HepG2 (cell line): ENCODE measurements at regions not wholly inside any gene's neighbourhood (a gene's known extent, or its start where the extent isn't known, plus 50 kb on each side); places are given as distances from the start of the nearest gene placed in this dataset.
"Not testable (repeated sequence)": the region's sequence is repeated elsewhere in the genome, so short reads cannot be mapped to it uniquely, and the experiment has no call there.

ENCODE experiments used
- ATAC-seq: fragments of 200-7000 bp; cut with Tn5 transposase; 3 replicates; pipeline ENCODE4 v1.9.1; 2020; ENCODE audit warnings: mild to moderate bottlenecking, moderate library complexity
- BruUV-seq: library from RNA; stranded (reverse); fragments of 400-500 nt; replicated peaks from 2 replicates; lab custom pipeline; 2021; lab: Mats Ljungman, UMichigan
- CTCF ChIA-PET: fragments of 300-600 bp; formaldehyde crosslinking; extraction: SDS; loops from one replicate; lab custom pipeline; 2021; ENCODE audit warnings: low total read pairs, inconsistent platforms, low intra/inter-chr PET ratio; lab: Yijun Ruan, JAX
- POLR2A ChIA-PET: fragments of 350-600 bp; sonication (Branson Sonifier 250); formaldehyde crosslinking; loops from one replicate; lab custom pipeline; 2020; ENCODE audit warnings: antibody characterized with exemption, inconsistent platforms; lab: Yijun Ruan, JAX
- DNase-seq: peaks from one replicate; pipeline ENCODE4 v3.0.0-alpha.2; 2015; ENCODE audit warnings: low spot score
- FAIRE-seq: peaks from 3 replicates; lab custom pipeline; 2011; peaks lifted over from hg19 to GRCh38; lab: Jason Lieb, UNC
- H2AFZ ChIP-seq: one replicate; pipeline ENCODE4 v1.6.1; 2011; ENCODE audit warnings: low read length, inconsistent platforms
- H3K27ac ChIP-seq: fragments of 300-600 bp; 3 replicates; pipeline ENCODE4 v1.8.0; 2011; ENCODE audit warnings: mixed run types, mild to moderate bottlenecking, mixed read lengths, low read length, inconsistent platforms; ENCODE audit not compliant: insufficient read depth; ENCODE audit errors: extremely low read length
- H3K27me3 ChIP-seq, 2 experiments: fragments of 200-600 bp in 1 of 2; 2 replicates in 1 of 2; 3 replicates in 1 of 2; pipeline versions ENCODE4 v1.6.0 to v1.8.0; 2011; ENCODE audit warnings: low read length in 2 of 2, mild to moderate bottlenecking in 2 of 2, moderate library complexity in 2 of 2, inconsistent platforms in 1 of 2; ENCODE audit not compliant: insufficient read depth in 2 of 2, control insufficient read depth in 1 of 2
- H3K36me3 ChIP-seq, 2 experiments: fragments of 200-600 bp in 1 of 2; replicated peaks in 1 of 2; 2 replicates in 1 of 2; 3 replicates in 1 of 2; pipeline versions ENCODE4 v1.5.1 to v1.8.0; 2011; ENCODE audit warnings: low read length in 2 of 2, inconsistent platforms in 1 of 2; ENCODE audit not compliant: insufficient read depth in 2 of 2, control insufficient read depth in 1 of 2
- H3K4me1 ChIP-seq: 2 replicates; pipeline ENCODE4 v1.5.1; 2012; ENCODE audit warnings: low read length, inconsistent platforms; ENCODE audit not compliant: insufficient read depth
- H3K4me2 ChIP-seq: 2 replicates; pipeline ENCODE4 v1.6.0; 2011; ENCODE audit warnings: low read depth, low read length, inconsistent platforms
- H3K4me3 ChIP-seq, 3 experiments: fragments of 200-600 bp in 1 of 3; sonication (generic), shearing (Covaris generic) in 1 of 3; replicated peaks in 1 of 3; 2 replicates each; pipeline ENCODE4 v1.5.1; 2011 to 2016; ENCODE audit warnings: low read length in 3 of 3, inconsistent platforms in 2 of 3, low read depth in 2 of 3, mild to moderate bottlenecking in 2 of 3, control low read depth in 1 of 3, mixed read lengths in 1 of 3; ENCODE audit not compliant: insufficient read depth in 1 of 3
- H3K79me2 ChIP-seq: one replicate; pipeline ENCODE4 v1.6.1; 2011; ENCODE audit warnings: low read length, inconsistent platforms; ENCODE audit not compliant: insufficient read depth
- H3K9ac ChIP-seq: 2 replicates; pipeline ENCODE4 v1.6.0; 2011; ENCODE audit warnings: mild to moderate bottlenecking, low read depth, low read length, inconsistent platforms; ENCODE audit not compliant: insufficient read depth
- H3K9me3 ChIP-seq: 2 replicates; pipeline ENCODE4 v1.5.1; 2012; ENCODE audit warnings: mild to moderate bottlenecking, low read length
- H4K20me1 ChIP-seq: 2 replicates; pipeline ENCODE4 v1.6.0; 2011; ENCODE audit warnings: inconsistent platforms, mild to moderate bottlenecking, low read length, moderate library complexity; ENCODE audit not compliant: insufficient read depth
- CBFB ChIP-seq: sonication (generic); formaldehyde crosslinking; IDR thresholded peaks from 2 replicates; pipeline ENCODE4 v1.4.0; 2020; ENCODE audit warnings: missing genetic modification reagents
- CEBPB ChIP-seq: IDR thresholded peaks from 2 replicates; pipeline ENCODE4 v1.6.1; 2011; ENCODE audit warnings: low read depth, low read length, improper control_type of control experiment, borderline replicate concordance
- TEAD3 ChIP-seq: optimal IDR thresholded peaks from 2 replicates; pipeline ENCODE3; 2016; ENCODE audit warnings: borderline replicate concordance
- ZNF564 ChIP-seq: sonication (generic); formaldehyde crosslinking; IDR thresholded peaks from 2 replicates; pipeline ENCODE4 v1.8.1; 2023; ENCODE audit warnings: mild to moderate bottlenecking, missing genetic modification reagents
- ZNF616 ChIP-seq: sonication (generic); formaldehyde crosslinking; IDR thresholded peaks from 2 replicates; pipeline ENCODE4 v1.5.0; 2020; ENCODE audit warnings: low read depth, mild to moderate bottlenecking, missing genetic modification reagents
- WGBS: methylation state at CpG from one replicate; pipeline ENCODE4 v1.1.6; 2017; ENCODE audit warnings: low lambda C conversion rate; 5-methylcytosine and 5-hydroxymethylcytosine counted together
- in situ Hi-C: cut with HindIII; loops from 2 replicates; pipeline ENCODE4 v1.10.0; 2017; ENCODE audit warnings: low pct_unique_long_range_greater_than_20kb; ENCODE audit not compliant: extremely low pct_ligation_motif_present
- intact Hi-C: fragments of 100-400 bp; cut with micrococcal nuclease; formaldehyde crosslinking; loops from one replicate; pipeline ENCODE4 v1.10.0; 2022; ENCODE audit not compliant: unreplicated experiment

DNA sequence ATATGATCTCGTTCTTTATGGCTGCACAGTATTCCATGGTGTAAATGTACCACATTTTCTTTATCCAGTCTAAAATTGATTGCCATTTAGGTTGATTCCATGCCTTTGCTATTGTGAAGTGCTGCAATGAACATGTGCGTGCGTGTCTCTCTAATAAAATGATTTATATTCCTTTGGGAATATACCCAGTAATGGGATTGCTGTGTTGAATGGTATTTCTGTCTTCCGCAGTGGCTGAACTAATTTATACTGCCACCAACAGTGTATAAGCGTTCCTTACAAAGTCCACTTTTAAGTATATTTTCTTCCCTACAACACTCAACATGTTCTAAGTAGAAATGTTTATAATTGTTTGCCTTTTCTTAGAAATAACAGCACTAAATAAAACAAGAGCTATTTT, 521.9 kb downstream of the DTWD2 start:
- WGBS = 38% methylated on average over 5 of the region's 5 CpGs
- no peak overlapping the region for H3K9ac ChIP-seq
- in situ Hi-C loops = no loop called here
- no peaks in the 10 kb centered on the region for H3K79me2 ChIP-seq
- ChIA-PET POLR2A (no interaction called here), CTCF (no interaction called here)
- intact Hi-C loops = no loop called here
- no peak for ATAC-seq
- H4K20me1 ChIP-seq = no peaks in the 10 kb centered on the region
- no peak overlapping the region for H3K27ac ChIP-seq
- no peak for DNase-seq
- no peak for FAIRE-seq
- no TSS peak for BruUV-seq
- no peak overlapping the region for H2AFZ ChIP-seq
- no peak overlapping the region for H3K4me2 ChIP-seq
- H3K4me1 ChIP-seq = no peaks in the 10 kb centered on the region
- no peak for TF ChIP-seq TEAD3 (CRISPR knock-in tag)
- TF ChIP-seq ZNF564 (CRISPR knock-in tag) = no peak
- no peak for TF ChIP-seq CBFB (CRISPR knock-in tag)
- TF ChIP-seq ZNF616 (CRISPR knock-in tag) = no peak
- H3K9me3 ChIP-seq = no peaks in the 10 kb centered on the region
- H3K27me3 ChIP-seq = no peaks in the 10 kb centered on the region
- no peak overlapping the region for H3K4me3 ChIP-seq
- H3K36me3 ChIP-seq = no peaks in the 10 kb centered on the region

DNA sequence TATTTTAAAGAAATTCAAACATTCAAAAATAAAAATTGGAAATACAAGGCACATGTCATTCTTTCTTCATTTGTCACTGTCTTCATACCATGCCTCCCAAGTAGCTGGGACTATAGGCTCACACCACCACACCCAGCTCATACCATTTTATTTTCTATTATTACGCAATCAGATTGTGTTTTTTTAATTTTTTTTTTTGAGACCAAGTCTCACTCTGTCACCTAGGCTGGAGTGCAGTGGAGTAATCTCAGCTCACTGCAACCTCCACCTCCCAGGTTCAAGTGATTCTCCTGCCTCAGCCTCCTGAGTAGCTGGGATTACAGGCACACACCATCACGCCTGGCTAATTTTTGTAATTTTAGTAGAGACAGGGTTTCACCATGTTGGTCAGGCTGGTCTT, 526.1 kb downstream of the DTWD2 start:
- in situ Hi-C loops, H3K36me3 ChIP-seq, BruUV-seq, POLR2A ChIA-PET, DNase-seq, H3K9me3 ChIP-seq, H4K20me1 ChIP-seq, H3K79me2 ChIP-seq, H3K27ac ChIP-seq, H2AFZ ChIP-seq, H3K9ac ChIP-seq, H3K27me3 ChIP-seq, ATAC-seq, H3K4me3 ChIP-seq, H3K4me1 ChIP-seq, FAIRE-seq, H3K4me2 ChIP-seq, CTCF ChIA-PET, intact Hi-C loops: not testable (repeated sequence)
- peak; percentile 37; the same call in 1 of the 2 replicates for TF ChIP-seq CEBPB
- WGBS = 5% methylated on average over 2 of the region's 2 CpGs
